OCI-LY7 (cell line): ENCODE measurements at regions not wholly inside any gene's neighbourhood (a gene's known extent, or its start where the extent isn't known, plus 50 kb on each side); places are given as distances from the start of the nearest gene placed in this dataset.
"Not testable (repeated sequence)": the region's sequence is repeated elsewhere in the genome, so short reads cannot be mapped to it uniquely, and the experiment has no call there.

Source experiments
- BruUV-seq: library from RNA; stranded (reverse); fragments of 400-500 nt; replicated peaks from 2 replicates; lab custom pipeline; 2021; lab: Mats Ljungman, UMichigan
- CTCF ChIA-PET: fragments of 300-600 bp; sonication (Branson Sonifier 250); formaldehyde crosslinking; loops from one replicate; lab custom pipeline; 2022; ENCODE audit warnings: antibody characterized with exemption; ENCODE audit not compliant: unreplicated experiment; lab: Charles Lee
- POLR2A ChIA-PET: fragments of 300-600 bp; sonication (Branson Sonifier 250); formaldehyde crosslinking; loops from one replicate; lab custom pipeline; 2022; ENCODE audit warnings: antibody characterized with exemption; lab: Charles Lee
- DNase-seq: peaks from one replicate; pipeline ENCODE4 v3.0.0-alpha.2; 2015; ENCODE audit warnings: low spot score
- H2AFZ ChIP-seq: fragments of 200-600 bp; sonication (generic), shearing (Covaris generic); 2 replicates; pipeline ENCODE4 v1.6.1; 2014; ENCODE audit warnings: mild to moderate bottlenecking, antibody characterized with exemption, low read length, moderate library complexity
- H3K27ac ChIP-seq: fragments of 200-600 bp; sonication (generic); 2 replicates; pipeline ENCODE4 v1.5.1; 2014; ENCODE audit warnings: mixed run types, low read depth, mild to moderate bottlenecking, moderate library complexity, low read length, inconsistent platforms; ENCODE audit not compliant: poor library complexity, severe bottlenecking
- H3K36me3 ChIP-seq: fragments of 200-600 bp; sonication (generic); 2 replicates; pipeline ENCODE4 v1.6.1; 2014; ENCODE audit warnings: mild to moderate bottlenecking, antibody characterized with exemption, low read length, moderate library complexity, mixed read lengths; ENCODE audit not compliant: insufficient read depth
- H3K4me1 ChIP-seq: fragments of 200-600 bp; sonication (generic); 2 replicates; pipeline ENCODE4 v1.5.1; 2014; ENCODE audit warnings: mild to moderate bottlenecking, low read length; ENCODE audit not compliant: insufficient read depth, poor library complexity, severe bottlenecking
- H3K4me2 ChIP-seq: fragments of 200-600 bp; sonication (generic); 2 replicates; pipeline ENCODE4 v1.6.1; 2014; ENCODE audit warnings: mild to moderate bottlenecking, low read length
- H3K4me3 ChIP-seq: fragments of 200-600 bp; sonication (generic); 2 replicates; pipeline ENCODE4 v1.5.1; 2014; ENCODE audit warnings: mild to moderate bottlenecking, low read depth, low read length; ENCODE audit not compliant: poor library complexity, severe bottlenecking
- H3K79me2 ChIP-seq: fragments of 200-600 bp; sonication (generic); 2 replicates; pipeline ENCODE4 v1.6.1; 2016; ENCODE audit warnings: low read depth, mild to moderate bottlenecking, low read length, moderate library complexity, mixed read lengths; ENCODE audit not compliant: insufficient read depth
- H3K9me2 ChIP-seq: fragments of 200-600 bp; sonication (generic); 2 replicates; pipeline ENCODE4 v1.6.1; 2016; ENCODE audit warnings: mild to moderate bottlenecking, low read length, mixed read lengths; ENCODE audit not compliant: insufficient read depth
- H3K9me3 ChIP-seq: fragments of 200-600 bp; sonication (generic); 2 replicates; pipeline ENCODE4 v1.6.1; 2014; ENCODE audit warnings: mild to moderate bottlenecking, mixed run types, low read length, mixed read lengths
- H4K20me1 ChIP-seq: fragments of 200-600 bp; sonication (generic); 2 replicates; pipeline ENCODE4 v1.6.1; 2014; ENCODE audit warnings: mild to moderate bottlenecking, antibody characterized with exemption, low read length, moderate library complexity, mixed read lengths; ENCODE audit not compliant: insufficient read depth
- EZH2phosphoT487 ChIP-seq: fragments of 200-600 bp; sonication (generic); IDR thresholded peaks from 2 replicates; pipeline ENCODE4 v1.6.1; 2018; ENCODE audit warnings: low read depth, borderline replicate concordance, mild to moderate bottlenecking, mixed run types, antibody characterized with exemption, low read length, moderate library complexity, mixed read lengths
- intact Hi-C: fragments of 100-400 bp; cut with micrococcal nuclease; formaldehyde crosslinking; loops from one replicate; pipeline ENCODE4 v1.10.0; 2022; ENCODE audit not compliant: unreplicated experiment
- TF ChIP-seq, protein P1 (sequence below): fragments of 200-600 bp; sonication (generic); conservative IDR thresholded peaks from 2 replicates; pipeline ENCODE4 v1.5.1; 2014; ENCODE audit warnings: mild to moderate bottlenecking, antibody characterized with exemption, low read length, moderate library complexity, mixed read lengths

DNA sequence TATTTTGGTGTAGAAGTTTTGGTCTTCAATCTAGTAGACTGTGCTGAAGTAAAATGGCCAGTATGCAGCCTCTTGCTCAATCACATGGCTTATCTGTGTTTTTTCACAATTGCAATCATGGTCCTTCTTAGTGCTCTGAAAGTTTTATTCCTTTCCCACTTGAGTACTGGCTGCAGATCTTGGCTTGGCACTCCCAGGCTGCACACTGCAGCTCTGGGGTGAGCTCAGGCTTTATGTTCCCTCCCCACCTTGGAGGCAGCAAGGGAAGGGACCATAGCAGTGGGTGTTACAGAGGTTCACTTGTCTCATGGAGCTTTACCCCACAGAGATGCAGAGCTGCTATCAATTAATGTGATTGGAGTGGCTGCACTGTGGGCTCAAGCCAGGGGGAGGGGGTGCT lies 156.0 kb downstream of the TENT5D start:
- no TSS peak for BruUV-seq
- no peak for DNase-seq
- H3K36me3 ChIP-seq = no peaks in the 10 kb centered on the region
- no peaks in the 10 kb centered on the region for H4K20me1 ChIP-seq
- intact Hi-C loops = no loop called here
- no peak overlapping the region for H3K27ac ChIP-seq
- no peak overlapping the region for H3K4me2 ChIP-seq
- ChIA-PET CTCF (no interaction called here), POLR2A (no interaction called here)
- H3K9me3 ChIP-seq = no peaks in the 10 kb centered on the region
- no peaks in the 10 kb centered on the region for H3K79me2 ChIP-seq
- no peak for TF ChIP-seq EZH2phosphoT487
- TF ChIP-seq, protein P1, sequence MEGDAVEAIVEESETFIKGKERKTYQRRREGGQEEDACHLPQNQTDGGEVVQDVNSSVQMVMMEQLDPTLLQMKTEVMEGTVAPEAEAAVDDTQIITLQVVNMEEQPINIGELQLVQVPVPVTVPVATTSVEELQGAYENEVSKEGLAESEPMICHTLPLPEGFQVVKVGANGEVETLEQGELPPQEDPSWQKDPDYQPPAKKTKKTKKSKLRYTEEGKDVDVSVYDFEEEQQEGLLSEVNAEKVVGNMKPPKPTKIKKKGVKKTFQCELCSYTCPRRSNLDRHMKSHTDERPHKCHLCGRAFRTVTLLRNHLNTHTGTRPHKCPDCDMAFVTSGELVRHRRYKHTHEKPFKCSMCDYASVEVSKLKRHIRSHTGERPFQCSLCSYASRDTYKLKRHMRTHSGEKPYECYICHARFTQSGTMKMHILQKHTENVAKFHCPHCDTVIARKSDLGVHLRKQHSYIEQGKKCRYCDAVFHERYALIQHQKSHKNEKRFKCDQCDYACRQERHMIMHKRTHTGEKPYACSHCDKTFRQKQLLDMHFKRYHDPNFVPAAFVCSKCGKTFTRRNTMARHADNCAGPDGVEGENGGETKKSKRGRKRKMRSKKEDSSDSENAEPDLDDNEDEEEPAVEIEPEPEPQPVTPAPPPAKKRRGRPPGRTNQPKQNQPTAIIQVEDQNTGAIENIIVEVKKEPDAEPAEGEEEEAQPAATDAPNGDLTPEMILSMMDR = no peak
- no peaks in the 10 kb centered on the region for H3K9me2 ChIP-seq
- H2AFZ ChIP-seq = no peak overlapping the region
- no peaks in the 10 kb centered on the region for H3K4me1 ChIP-seq
- H3K4me3 ChIP-seq = no peak overlapping the region

DNA sequence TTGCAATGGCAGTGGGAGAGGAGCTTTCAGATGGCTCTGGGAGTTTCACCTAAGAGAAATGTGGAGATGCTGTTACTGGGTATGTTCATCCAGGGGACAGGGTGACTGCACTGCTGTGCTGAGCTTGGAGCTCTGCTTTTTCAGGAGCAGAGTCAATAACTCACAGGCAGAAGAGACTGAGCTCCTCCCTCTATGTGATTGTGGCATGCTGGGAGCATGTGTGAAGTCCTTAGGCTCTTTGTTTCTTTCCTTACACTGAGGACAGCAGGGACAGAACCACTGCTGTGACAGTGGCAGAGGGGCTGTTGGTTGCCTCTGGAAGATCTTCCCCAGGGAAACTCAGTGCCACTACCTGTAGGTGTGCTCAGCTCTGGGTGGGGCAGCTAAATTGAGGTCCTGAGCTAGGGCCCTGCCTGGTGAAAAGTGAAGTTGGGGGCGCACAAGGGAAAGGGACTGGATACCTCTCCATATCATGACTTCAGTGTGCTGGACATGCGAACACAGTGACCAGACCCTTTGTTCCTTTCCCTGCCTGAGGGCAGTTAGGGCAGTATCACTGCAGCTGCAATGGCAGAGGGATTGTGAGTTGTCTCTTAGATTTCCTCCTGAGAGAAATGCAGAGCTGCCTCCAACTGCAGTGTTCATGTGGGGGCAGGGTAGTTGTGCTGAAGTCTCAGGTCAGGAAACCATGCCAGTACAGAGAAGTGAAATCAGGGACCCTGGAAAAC lies 156.7 kb downstream of the TENT5D start:
- no peak overlapping the region for H3K4me2 ChIP-seq
- no peaks in the 10 kb centered on the region for H4K20me1 ChIP-seq
- no peaks in the 10 kb centered on the region for H3K36me3 ChIP-seq
- H3K79me2 ChIP-seq = no peaks in the 10 kb centered on the region
- H2AFZ ChIP-seq = no peak overlapping the region
- H3K27ac ChIP-seq = no peak overlapping the region
- intact Hi-C loops = no loop called here
- H3K4me1 ChIP-seq = no peaks in the 10 kb centered on the region
- no peak for DNase-seq
- ChIA-PET CTCF (no interaction called here), POLR2A (no interaction called here)
- H3K9me2 ChIP-seq = no peaks in the 10 kb centered on the region
- no peak overlapping the region for H3K4me3 ChIP-seq
- no TSS peak for BruUV-seq
- TF ChIP-seq, protein P1 = no peak
- no peak for TF ChIP-seq EZH2phosphoT487
- no peaks in the 10 kb centered on the region for H3K9me3 ChIP-seq

DNA sequence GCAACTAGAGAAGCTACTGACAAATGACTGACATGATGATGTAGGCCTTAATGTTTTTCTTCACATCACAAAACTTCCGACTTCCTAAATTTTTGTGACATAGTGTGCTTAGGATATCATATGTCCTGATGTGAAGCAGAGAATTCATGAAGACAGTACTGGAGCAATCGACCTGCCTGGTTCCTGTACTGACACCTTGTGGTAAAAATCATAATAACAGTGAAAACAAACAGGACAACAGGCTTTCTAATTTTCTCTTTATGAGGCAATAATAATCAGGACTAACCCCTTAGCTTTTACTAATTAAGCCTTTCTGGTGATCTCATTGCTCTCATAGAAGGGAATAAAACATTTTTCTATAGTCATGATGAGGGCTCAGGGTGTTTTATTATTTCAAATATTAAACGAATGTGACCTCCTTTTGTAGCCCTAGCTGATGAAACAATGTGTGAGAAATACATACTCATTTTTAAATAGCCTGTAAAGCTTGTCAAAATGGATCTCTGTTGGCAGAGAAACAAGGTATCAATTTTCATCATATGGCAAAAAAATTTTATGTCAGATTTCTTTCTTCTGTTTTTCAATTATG lies 158.4 kb downstream of the TENT5D start:
- BruUV-seq = no TSS peak
- intact Hi-C loops = no loop called here
- Histone ChIP-seq H3K9me2 (no peaks in the 10 kb centered on the region), H3K4me3 (no peak overlapping the region), H3K4me1 (no peaks in the 10 kb centered on the region), H2AFZ (no peak overlapping the region), H3K9me3 (no peaks in the 10 kb centered on the region), H3K4me2 (no peak overlapping the region), H4K20me1 (no peaks in the 10 kb centered on the region), H3K27ac (no peak overlapping the region), H3K79me2 (no peaks in the 10 kb centered on the region), H3K36me3 (no peaks in the 10 kb centered on the region)
- peak; percentile 5 for DNase-seq
- POLR2A ChIA-PET = interaction anchor here (0.7 kb wide), 1 partner anchor 958 kb away, joined by 3 read pairs; no protein-coding TSS in a partner anchor
- CTCF ChIA-PET = no interaction called here
- no peak for TF ChIP-seq EZH2phosphoT487
- TF ChIP-seq, protein P1 = peak; percentile 73

DNA sequence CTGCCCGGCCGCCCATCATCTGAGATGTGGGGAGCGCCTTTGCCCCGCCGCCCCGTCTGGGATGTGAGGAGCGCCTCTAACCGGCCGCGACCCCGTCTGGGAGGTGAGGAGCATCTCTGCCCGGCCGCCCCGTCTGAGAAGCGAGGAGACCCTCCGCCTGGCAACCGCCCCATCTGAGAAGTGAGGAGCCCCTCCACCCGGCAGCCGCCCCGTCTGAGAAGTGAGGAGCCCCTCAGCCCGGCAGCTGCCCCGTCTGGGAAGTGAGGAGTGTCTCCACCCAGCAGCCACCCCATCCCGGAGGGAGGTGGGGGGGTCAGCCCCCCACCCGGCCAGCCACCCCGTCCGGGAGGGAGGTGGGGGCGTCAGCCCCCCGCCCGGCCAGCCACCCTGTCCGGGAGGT lies 170.7 kb downstream of the TENT5D start:
- intact Hi-C loops, H3K4me1 ChIP-seq, H3K36me3 ChIP-seq, H4K20me1 ChIP-seq, H3K4me2 ChIP-seq, CTCF ChIA-PET, H2AFZ ChIP-seq, H3K27ac ChIP-seq, H3K9me2 ChIP-seq, POLR2A ChIA-PET, H3K4me3 ChIP-seq, H3K9me3 ChIP-seq, DNase-seq, H3K79me2 ChIP-seq, BruUV-seq: not testable (repeated sequence)
